Left kidney (tissue), 1 donor: ENCODE measurements at regions not wholly inside any gene's neighbourhood (a gene's known extent, or its start where the extent isn't known, plus 50 kb on each side); places are given as distances from the start of the nearest gene placed in this dataset.

Source experiments
- DNase-seq: peaks from one replicate; pipeline ENCODE4 v3.0.0-alpha.2; 2013

GRCh38 chr2:42854207-42854818 is 61.9 kb upstream of the HAAO start:
- DNase-seq, result no peak

GRCh38 chr2:42853549-42854206 is 61.3 kb upstream of the HAAO start:
- DNase-seq, result no peak

- DNase-seq, result no peak
Measured at GRCh38 chr2:42852798-42853197, 60.4 kb upstream of the HAAO start.

DNA sequence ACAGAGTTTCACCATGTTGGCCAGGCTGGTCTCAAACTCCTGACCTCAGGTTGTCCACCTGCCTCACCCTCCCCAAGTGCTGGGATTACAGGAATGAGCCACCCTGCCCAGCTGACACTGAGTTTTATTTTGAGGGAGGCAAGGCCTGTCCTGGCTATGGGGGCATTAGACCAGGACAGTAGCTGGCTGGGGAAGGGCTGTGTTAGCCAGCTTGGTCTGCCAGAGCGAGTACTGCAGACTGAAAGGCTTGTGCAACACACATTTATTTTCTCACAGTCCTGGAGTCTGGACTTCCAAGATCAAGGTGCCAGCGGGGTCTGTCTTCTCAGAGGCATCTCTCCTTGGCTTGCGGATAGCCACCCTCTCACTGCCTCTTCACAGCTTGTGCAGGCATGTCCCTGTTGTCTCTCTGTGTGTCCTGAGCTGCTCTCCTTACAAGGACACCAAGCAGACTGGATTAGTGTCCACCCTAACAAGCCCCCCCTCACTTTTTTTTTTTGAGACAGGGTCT is 59.4 kb upstream of the HAAO start:
- DNase-seq, result no peak

- no peak for DNase-seq
Measured at GRCh38 chr2:42851186-42851585, 58.8 kb upstream of the HAAO start.

DNA sequence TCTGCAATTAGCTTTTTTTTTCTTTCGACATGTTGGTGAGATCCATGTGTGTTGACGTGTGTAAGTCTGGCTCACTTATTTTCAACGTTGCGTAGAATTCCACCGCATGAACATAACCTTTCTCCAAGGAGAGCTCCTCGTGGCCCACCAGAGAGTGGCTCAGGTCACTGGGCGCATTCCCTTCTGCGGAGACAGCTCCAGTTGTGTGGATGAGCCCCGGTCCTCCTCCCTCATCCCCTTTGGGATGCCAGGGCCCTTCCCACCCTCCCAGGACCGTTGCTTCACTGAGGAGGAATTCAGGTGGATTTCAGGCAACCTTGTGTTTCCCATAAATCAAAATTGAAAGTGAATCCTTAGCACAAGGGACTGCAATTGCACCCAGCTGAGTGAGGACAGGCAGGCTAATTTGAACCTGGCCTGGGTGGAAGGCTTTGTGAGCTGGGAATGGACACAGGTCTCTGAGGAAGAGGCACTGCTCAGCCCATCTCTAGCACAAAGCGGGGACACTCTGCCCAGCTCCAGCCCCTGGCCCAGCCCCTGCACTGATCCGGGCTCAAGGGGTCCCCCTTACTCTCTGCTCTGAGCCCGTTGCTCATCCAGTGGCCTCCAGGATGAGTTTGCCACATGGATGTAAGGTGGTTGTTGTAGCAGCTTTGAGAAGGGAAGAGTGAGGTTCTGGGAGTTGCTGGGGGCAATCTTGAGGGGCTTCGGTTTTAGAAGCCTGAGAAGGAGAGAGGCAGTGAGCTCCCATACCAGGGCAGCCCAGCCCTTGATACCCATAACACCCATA is 57.8 kb upstream of the HAAO start:
- no peak for DNase-seq

- no peak for DNase-seq
Measured at GRCh38 chr2:42849311-42849710, 56.9 kb upstream of the HAAO start.

GRCh38 chr2:42848726-42849290 is 56.4 kb upstream of the HAAO start:
- DNase-seq, result no peak

- DNase-seq, result no peak
Measured at GRCh38 chr2:42848265-42848664, 55.9 kb upstream of the HAAO start.

DNA sequence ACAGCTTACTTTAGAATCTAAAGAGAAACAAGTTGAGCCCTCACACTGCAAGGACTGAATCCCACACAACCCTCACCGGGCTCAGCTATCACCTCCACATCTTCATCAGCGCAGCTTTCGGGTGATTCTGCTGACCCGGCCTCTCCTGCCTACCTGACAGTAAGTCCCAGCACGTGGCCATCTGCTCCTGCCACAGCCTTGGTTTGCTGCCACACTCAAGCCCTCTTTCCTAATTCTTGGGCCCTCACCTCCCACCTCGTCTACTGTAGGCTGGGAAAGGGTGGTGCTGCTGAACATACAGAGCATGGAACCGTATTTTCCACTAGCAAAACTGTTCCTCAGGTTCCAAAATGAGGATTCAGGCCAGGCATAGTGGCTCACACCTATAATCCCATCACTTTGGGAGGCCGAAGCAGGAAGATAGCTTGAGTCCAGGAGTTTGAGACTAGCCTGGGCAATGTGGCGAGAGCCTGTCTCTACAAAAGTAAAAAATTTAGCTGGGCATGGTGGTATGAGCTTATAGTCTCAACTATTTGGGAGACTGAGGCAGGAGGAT is 55.3 kb upstream of the HAAO start:
- no peak for DNase-seq

DNA sequence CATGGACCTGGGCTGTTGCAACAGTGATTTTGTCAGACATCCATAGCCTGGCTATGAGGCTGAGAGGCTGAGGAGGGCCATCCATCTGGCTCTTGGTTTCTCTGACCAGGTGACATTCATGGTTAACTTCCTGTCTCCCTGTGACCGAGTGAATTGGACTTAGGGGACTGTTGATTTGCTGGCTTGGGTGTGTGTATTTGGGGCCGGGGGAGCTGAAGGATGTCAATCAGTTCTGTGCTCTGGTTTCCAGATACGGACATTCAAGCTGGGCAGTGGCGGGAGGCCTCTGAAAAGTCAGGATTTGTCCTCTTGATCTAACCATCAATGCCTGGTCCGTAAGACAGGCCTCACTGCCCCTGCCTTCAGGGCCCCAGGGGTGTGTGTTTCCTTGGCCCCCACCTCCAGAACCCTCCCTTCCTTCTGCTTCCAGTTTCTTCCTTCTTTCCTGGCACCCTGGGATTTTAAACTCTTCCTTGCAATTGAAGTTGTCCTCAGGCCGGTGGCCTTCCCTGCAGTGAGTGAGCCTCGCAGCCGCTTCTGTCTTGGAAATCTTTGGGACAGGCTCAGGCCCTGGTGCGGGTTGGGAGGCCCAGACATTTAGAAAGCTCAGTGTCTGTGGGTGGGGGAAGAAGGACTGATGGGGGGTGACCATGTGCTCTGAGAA is 54.7 kb upstream of the HAAO start:
- DNase-seq, result no peak

- no peak for DNase-seq
Measured at GRCh38 chr2:42846026-42846425, 53.6 kb upstream of the HAAO start.

DNA sequence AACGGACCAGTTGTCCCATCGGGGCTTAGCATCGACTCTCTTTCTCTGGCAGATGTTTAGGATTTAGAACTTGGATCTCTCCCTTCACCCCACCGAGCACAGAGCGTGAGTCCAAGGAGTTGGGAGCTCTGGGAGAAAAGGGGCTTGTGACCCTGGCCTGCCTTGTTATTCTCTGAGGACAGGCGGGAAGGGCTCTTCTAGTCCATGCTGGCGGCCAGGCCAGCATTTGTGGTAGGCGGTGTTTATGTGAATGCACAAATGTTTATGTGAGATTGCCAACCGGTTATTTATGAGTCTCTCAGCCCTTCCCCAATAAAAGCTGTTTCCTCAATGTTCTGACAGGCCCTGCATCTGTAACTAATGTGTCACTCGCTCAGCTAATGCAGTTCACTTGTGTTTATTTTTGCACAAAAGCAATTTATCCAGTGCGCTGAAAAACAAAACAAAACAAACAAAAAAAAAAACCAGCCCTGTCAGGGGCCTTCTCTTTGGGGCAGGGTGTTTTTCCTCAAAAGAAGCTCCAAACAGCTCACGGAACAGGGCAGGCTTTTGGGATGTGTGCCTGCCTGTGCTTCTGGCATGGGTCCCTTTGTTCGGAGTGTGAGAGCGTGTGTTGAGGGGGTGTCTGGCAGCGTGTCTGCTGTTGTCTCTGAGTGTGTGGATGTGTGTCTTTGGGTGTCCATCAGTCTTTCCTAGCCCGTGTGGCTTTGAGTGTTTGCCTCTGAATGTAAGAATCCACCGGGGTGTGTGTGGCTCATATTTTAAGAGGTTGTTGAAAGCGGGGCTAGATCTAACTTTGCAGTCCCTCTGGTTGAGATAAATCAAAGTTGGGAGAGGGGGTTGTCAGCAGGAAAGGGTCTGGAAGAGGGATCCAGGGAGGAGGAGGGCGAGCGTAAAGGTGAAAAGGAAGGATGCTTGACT is 52.8 kb upstream of the HAAO start:
- DNase-seq, result peak; percentile 81

DNA sequence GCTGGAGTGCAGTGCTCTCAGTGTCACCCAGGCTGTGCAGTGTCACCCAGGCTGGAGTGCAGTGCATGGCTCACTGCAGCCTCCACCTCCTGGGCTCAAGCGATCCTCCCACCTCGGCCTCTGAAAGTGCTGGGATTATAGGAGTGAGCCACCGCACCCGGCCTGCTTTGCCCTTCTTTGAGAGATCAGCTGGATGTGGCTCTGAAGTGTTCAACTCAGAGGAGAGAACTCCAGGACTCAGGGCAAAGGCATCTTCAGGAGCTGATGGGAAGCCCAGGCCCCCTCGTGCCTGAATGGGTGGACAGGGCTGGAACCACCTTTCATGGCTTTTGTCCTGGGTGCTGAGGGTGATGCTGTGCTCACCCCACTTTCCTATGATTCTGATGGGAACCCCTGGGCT is 52.0 kb upstream of the HAAO start:
- no peak for DNase-seq

GRCh38 chr2:42843611-42844010 is 51.2 kb upstream of the HAAO start:
- no peak for DNase-seq

- DNase-seq, result no peak
Measured at GRCh38 chr2:42843131-42843530, 50.7 kb upstream of the HAAO start.

DNA sequence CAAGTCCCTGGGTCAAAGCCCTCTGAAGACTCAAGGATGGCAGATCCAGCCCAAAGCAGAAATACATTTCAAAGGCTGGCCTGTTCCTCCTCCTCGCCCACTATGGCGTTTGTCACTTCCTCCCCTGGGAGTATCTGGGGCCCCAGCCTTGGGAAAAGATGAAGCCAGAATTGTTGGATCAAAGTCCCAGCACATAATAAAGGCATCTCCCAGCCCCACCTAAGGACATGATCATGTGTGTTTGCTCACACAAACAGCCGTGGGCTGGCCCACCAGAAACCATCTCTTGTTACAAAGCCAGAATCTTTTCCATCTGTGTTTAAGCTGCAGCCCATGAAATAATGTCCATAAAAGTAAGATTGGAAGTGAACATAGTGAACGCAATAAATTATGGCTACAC is 50.1 kb upstream of the HAAO start:
- DNase-seq, result no peak
